ENCODE measurements at regions not wholly inside any gene's neighbourhood (a gene's known extent, or its start where the extent isn't known, plus 50 kb on each side); places are given as distances from the start of the nearest gene placed in this dataset.

DNA sequence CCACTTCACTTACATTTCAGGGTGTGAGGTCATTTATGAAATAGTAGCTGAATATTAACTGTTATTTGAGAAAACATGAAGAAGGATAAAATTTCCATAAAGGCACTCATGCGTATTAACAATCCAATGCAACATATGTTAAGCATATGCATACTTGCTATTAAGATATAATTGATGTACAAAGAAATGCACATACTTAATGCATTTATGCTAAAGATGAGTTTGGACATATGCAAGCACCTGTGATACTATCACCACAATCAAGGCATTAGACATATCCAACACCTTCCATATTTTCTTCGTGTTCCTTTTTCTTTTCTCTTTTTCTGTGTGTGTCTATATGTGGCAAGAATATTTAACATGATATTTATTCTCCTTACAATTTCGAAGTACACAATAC is 464.8 kb upstream of the BRINP3 start:
- TF ChIP-seq, protein P1, sequence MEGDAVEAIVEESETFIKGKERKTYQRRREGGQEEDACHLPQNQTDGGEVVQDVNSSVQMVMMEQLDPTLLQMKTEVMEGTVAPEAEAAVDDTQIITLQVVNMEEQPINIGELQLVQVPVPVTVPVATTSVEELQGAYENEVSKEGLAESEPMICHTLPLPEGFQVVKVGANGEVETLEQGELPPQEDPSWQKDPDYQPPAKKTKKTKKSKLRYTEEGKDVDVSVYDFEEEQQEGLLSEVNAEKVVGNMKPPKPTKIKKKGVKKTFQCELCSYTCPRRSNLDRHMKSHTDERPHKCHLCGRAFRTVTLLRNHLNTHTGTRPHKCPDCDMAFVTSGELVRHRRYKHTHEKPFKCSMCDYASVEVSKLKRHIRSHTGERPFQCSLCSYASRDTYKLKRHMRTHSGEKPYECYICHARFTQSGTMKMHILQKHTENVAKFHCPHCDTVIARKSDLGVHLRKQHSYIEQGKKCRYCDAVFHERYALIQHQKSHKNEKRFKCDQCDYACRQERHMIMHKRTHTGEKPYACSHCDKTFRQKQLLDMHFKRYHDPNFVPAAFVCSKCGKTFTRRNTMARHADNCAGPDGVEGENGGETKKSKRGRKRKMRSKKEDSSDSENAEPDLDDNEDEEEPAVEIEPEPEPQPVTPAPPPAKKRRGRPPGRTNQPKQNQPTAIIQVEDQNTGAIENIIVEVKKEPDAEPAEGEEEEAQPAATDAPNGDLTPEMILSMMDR (IDR thresholded peaks at IDR 0.05; ENCODE audit: low read depth, low read length), result no peak
- no peak for TF ChIP-seq MYC (IDR thresholded peaks at IDR 0.05; ENCODE audit: low read depth, low read length)
- TF ChIP-seq POLR2A (IDR thresholded peaks at IDR 0.05; ENCODE audit: extremely low read depth, insufficient read length), result no peak
- TF ChIP-seq, protein P2, sequence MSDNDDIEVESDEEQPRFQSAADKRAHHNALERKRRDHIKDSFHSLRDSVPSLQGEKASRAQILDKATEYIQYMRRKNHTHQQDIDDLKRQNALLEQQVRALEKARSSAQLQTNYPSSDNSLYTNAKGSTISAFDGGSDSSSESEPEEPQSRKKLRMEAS (IDR thresholded peaks at IDR 0.05; ENCODE audit: low read depth, low read length), result no peak

Data from NB4 (cell line).